PFSK-1 (cell line): ENCODE measurements at regions not wholly inside any gene's neighbourhood (a gene's known extent, or its start where the extent isn't known, plus 50 kb on each side); places are given as distances from the start of the nearest gene placed in this dataset.

Experiments
- FOXP2 ChIP-seq: optimal IDR thresholded peaks from 2 replicates; pipeline ENCODE3; 2011; ENCODE audit warnings: borderline replicate concordance, control low read depth, inconsistent platforms; ENCODE audit not compliant: insufficient read depth; ENCODE audit errors: extremely low read length, extremely low read depth
- POLR2AphosphoS5 ChIP-seq: IDR thresholded peaks from 2 replicates; pipeline ENCODE4 v1.6.1; 2012; ENCODE audit warnings: low read depth, mild to moderate bottlenecking, control low read depth, low read length, moderate library complexity

DNA sequence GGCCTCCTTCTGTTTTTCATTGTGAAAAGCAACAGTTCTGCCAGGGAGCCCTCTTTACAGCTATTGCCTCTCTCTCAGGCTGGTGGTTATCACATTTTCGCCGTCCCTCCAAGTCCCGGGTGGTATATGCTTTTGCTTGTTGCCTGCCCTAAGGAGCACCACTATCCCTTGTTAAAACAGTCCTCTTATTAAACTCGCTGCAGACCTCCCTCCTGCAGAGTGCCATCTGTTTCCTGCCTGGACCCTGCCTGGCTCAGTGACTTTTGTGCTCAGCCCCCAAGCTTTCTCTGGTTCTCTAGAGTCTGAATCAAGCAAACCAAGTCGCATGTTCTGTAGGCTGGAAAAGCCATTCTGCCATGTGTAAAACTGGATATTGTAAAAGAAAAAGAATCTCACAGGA lies 72.1 kb upstream of the FHL2 start:
- TF ChIP-seq FOXP2 (no peak), POLR2AphosphoS5 (no peak)
